Lower leg skin (tissue), 4 donors: ENCODE measurements at regions not wholly inside any gene's neighbourhood (a gene's known extent, or its start where the extent isn't known, plus 50 kb on each side); places are given as distances from the start of the nearest gene placed in this dataset.

Source experiments
- DNase-seq, 2 donors: peaks; one replicate each; pipeline ENCODE4 v3.0.0-alpha.2; 2019; ENCODE audit warnings: low spot score in 2 of 2
- H3K4me3 ChIP-seq: fragments of 200-600 bp; sonication (generic); 2 replicates; pipeline ENCODE4 v1.5.1; 2017; ENCODE audit warnings: mild to moderate bottlenecking, low read depth; ENCODE audit not compliant: poor library complexity, severe bottlenecking
- CTCF ChIP-seq, 3 donors: fragments of 450-650 bp; IDR thresholded peaks; one replicate each; pipeline ENCODE4 v1.5.1; 2016; ENCODE audit warnings: antibody characterized with exemption in 3 of 3, mild to moderate bottlenecking in 3 of 3, moderate library complexity in 2 of 3
- POLR2A ChIP-seq, 2 donors: fragments of 450-650 bp; IDR thresholded peaks; one replicate each; pipeline ENCODE4 v1.6.1; 2016 to 2017; ENCODE audit warnings: antibody characterized with exemption in 2 of 2, mild to moderate bottlenecking in 1 of 2, moderate library complexity in 1 of 2
- WGBS, 2 donors: methylation state at CpG; one replicate each; pipeline ENCODE4 v1.1.5; 2018; 5-methylcytosine and 5-hydroxymethylcytosine counted together
- intact Hi-C: fragments of 100-400 bp; cut with DNase I; formaldehyde crosslinking; loops from one replicate; pipeline ENCODE4 v1.15.0; 2023; ENCODE audit warnings: low total_unique reads

- WGBS, 2 donors, result 81 to 88% methylated on average over 6 of the region's 6 CpGs
- DNase-seq, result no peak
- no peak overlapping the region for H3K4me3 ChIP-seq
- intact Hi-C loops, result no loop called here
- TF ChIP-seq CTCF (IDR thresholded peaks at IDR 0.05) (no peak), POLR2A (IDR thresholded peaks at IDR 0.05) (no peak)
These were observed 575.2 kb upstream of the WWC1 start for GRCh38 chr5:167716126-167716775.

GRCh38 chr5:167720259-167720658 is 571.2 kb upstream of the WWC1 start:
- intact Hi-C loops, result loop anchor here (5.0 kb wide), 1 partner anchor 302 kb away; no protein-coding TSS in a partner anchor
- H3K4me3 ChIP-seq, result no peak overlapping the region
- WGBS, 2 donors, result 67 to 73% methylated on average over 3 of the region's 3 CpGs
- no peak for DNase-seq
- TF ChIP-seq POLR2A (IDR thresholded peaks at IDR 0.05) (no peak), CTCF (IDR thresholded peaks at IDR 0.05) (no peak)

- intact Hi-C loops, result loop anchor here (5.0 kb wide), 1 partner anchor 302 kb away; no protein-coding TSS in a partner anchor
- TF ChIP-seq CTCF (IDR thresholded peaks at IDR 0.05) (no peak), POLR2A (IDR thresholded peaks at IDR 0.05) (no peak)
- WGBS, 2 donors, result 50 to 54% methylated on average over 5 of the region's 5 CpGs
- no peak for DNase-seq
- H3K4me3 ChIP-seq, result no peak overlapping the region
These were observed 570.7 kb upstream of the WWC1 start for GRCh38 chr5:167720676-167721260.

- TF ChIP-seq CTCF (IDR thresholded peaks at IDR 0.05) (no peak), POLR2A (IDR thresholded peaks at IDR 0.05) (no peak)
- intact Hi-C loops, result loop anchor here (5.0 kb wide), 1 partner anchor 300 kb away; no protein-coding TSS in a partner anchor
- 32 to 52% methylated on average over 3 of the region's 3 CpGs for WGBS, 2 donors
- DNase-seq, result no peak
- H3K4me3 ChIP-seq, result no peak overlapping the region
These were observed 569.5 kb upstream of the WWC1 start for GRCh38 chr5:167721926-167722440.

GRCh38 chr5:167723254-167723871 is 568.1 kb upstream of the WWC1 start:
- intact Hi-C loops, result loop anchor here (5.0 kb wide), 1 partner anchor 299 kb away; no protein-coding TSS in a partner anchor
- TF ChIP-seq POLR2A (IDR thresholded peaks at IDR 0.05) (no peak), CTCF (IDR thresholded peaks at IDR 0.05) (peak in 1 of 3 donors; percentile 18)
- WGBS, 2 donors, result 19 to 22% methylated on average over 9 of the region's 9 CpGs
- no peak overlapping the region for H3K4me3 ChIP-seq
- peak; percentile 59 to 93 for DNase-seq
